Fibroblast of lung (primary cell): ENCODE measurements at regions not wholly inside any gene's neighbourhood (a gene's known extent, or its start where the extent isn't known, plus 50 kb on each side); places are given as distances from the start of the nearest gene placed in this dataset.

Experiments
- DNase-seq, 2 donors: peaks; one replicate each; pipeline versions ENCODE4 v3.0.0 to v3.0.0-alpha.2; 2010; ENCODE audit warnings: low read depth in 2 of 2
- H2AFZ ChIP-seq: 2 replicates; pipeline ENCODE4 v1.5.1; 2012; ENCODE audit warnings: low read length, control low read depth, inconsistent platforms
- H3K27ac ChIP-seq: 2 replicates; pipeline ENCODE4 v1.5.1; 2011; ENCODE audit warnings: low read length, control low read depth; ENCODE audit not compliant: insufficient read depth
- H3K27me3 ChIP-seq: 2 replicates; pipeline ENCODE4 v1.5.1; 2011; ENCODE audit warnings: mild to moderate bottlenecking, low read length; ENCODE audit not compliant: control insufficient read depth, insufficient read depth
- H3K36me3 ChIP-seq: 2 replicates; pipeline ENCODE4 v1.5.1; 2011; ENCODE audit warnings: low read length; ENCODE audit not compliant: control insufficient read depth, insufficient read depth
- H3K4me1 ChIP-seq: 2 replicates; pipeline ENCODE4 v1.5.1; 2011; ENCODE audit warnings: low read length; ENCODE audit not compliant: control insufficient read depth, insufficient read depth; ENCODE audit errors: extremely low read depth
- H3K4me2 ChIP-seq: 2 replicates; pipeline ENCODE4 v1.5.1; 2011; ENCODE audit warnings: low read length, control low read depth; ENCODE audit not compliant: insufficient read depth; ENCODE audit errors: extremely low read depth
- H3K4me3 ChIP-seq, 4 experiments: fragments of 200-600 bp in 1 of 4; sonication (generic) in 1 of 4; replicated peaks in 1 of 4; 2 replicates each; pipeline ENCODE4 v1.5.1; 2011 to 2016; ENCODE audit warnings: low read length in 4 of 4, low read depth in 3 of 4, mild to moderate bottlenecking in 3 of 4, control low read depth in 2 of 4, inconsistent platforms in 1 of 4, mixed read lengths in 1 of 4; ENCODE audit not compliant: insufficient read depth in 1 of 4; ENCODE audit errors: control extremely low read depth in 1 of 4
- H3K79me2 ChIP-seq: 2 replicates; pipeline ENCODE4 v1.5.1; 2012; ENCODE audit warnings: mild to moderate bottlenecking, low read length, inconsistent platforms; ENCODE audit not compliant: control insufficient read depth, insufficient read depth
- H3K9ac ChIP-seq: 2 replicates; pipeline ENCODE4 v1.5.1; 2011; ENCODE audit warnings: mild to moderate bottlenecking, low read length, control low read depth; ENCODE audit not compliant: insufficient read depth
- H3K9me3 ChIP-seq: 2 replicates; pipeline ENCODE4 v1.5.1; 2012; ENCODE audit warnings: low read depth, low read length; ENCODE audit not compliant: control insufficient read depth, insufficient read depth
- H4K20me1 ChIP-seq: 2 replicates; pipeline ENCODE4 v1.5.1; 2011; ENCODE audit warnings: low read length; ENCODE audit not compliant: control insufficient read depth, insufficient read depth; ENCODE audit errors: extremely low read depth
- CTCF ChIP-seq, 2 donors: IDR thresholded peaks in 1 of 2; conservative IDR thresholded peaks in 1 of 2; 1 replicate in 1 of 2; 2 replicates in 1 of 2; pipeline ENCODE4 v1.5.1; 2011 to 2012; ENCODE audit warnings: low read length in 2 of 2, control low read depth in 1 of 2, inconsistent platforms in 1 of 2, low read depth in 1 of 2, mild to moderate bottlenecking in 1 of 2
- EZH2 ChIP-seq: IDR thresholded peaks from 2 replicates; pipeline ENCODE4 v1.5.1; 2012; ENCODE audit warnings: low read length, control low read depth, mild to moderate bottlenecking; ENCODE audit errors: missing control alignments

- Histone ChIP-seq H3K27ac (no peak overlapping the region), H3K4me2 (no peak overlapping the region), H3K4me3 (no peak overlapping the region), H3K9ac (no peak overlapping the region), H3K4me1 (no peaks in the 10 kb centered on the region), H3K36me3 (no peaks in the 10 kb centered on the region), H2AFZ (no peak overlapping the region), H3K9me3 (no peaks in the 10 kb centered on the region), H4K20me1 (no peaks in the 10 kb centered on the region), H3K27me3 (no peaks in the 10 kb centered on the region), H3K79me2 (no peaks in the 10 kb centered on the region)
- no peak for DNase-seq
- no peak for TF ChIP-seq EZH2
- TF ChIP-seq CTCF (conservative IDR thresholded peaks at IDR 0.05 in 1 of 2, IDR thresholded peaks at IDR 0.05 in 1 of 2; ENCODE audit: low read depth in 1 of 2, low read length in 2 of 2), result no peak
These were observed 50.8 kb upstream of the CPOX start for GRCh38 chr3:98644168-98644567.

GRCh38 chr3:98645039-98645438 is 51.6 kb upstream of the CPOX start:
- Histone ChIP-seq H3K79me2 (no peaks in the 10 kb centered on the region), H4K20me1 (no peaks in the 10 kb centered on the region), H3K27ac (no peak overlapping the region), H3K36me3 (no peaks in the 10 kb centered on the region), H3K4me2 (no peak overlapping the region), H2AFZ (no peak overlapping the region), H3K9me3 (no peaks in the 10 kb centered on the region), H3K27me3 (no peaks in the 10 kb centered on the region), H3K9ac (no peak overlapping the region), H3K4me1 (no peaks in the 10 kb centered on the region), H3K4me3 (no peak overlapping the region)
- DNase-seq, result no peak
- no peak for TF ChIP-seq EZH2
- TF ChIP-seq CTCF (conservative IDR thresholded peaks at IDR 0.05 in 1 of 2, IDR thresholded peaks at IDR 0.05 in 1 of 2; ENCODE audit: low read depth in 1 of 2, low read length in 2 of 2), result no peak

- H3K27me3 ChIP-seq, result no peaks in the 10 kb centered on the region
- H3K9me3 ChIP-seq, result no peaks in the 10 kb centered on the region
- H3K9ac ChIP-seq, result no peak overlapping the region
- H3K4me1 ChIP-seq, result no peaks in the 10 kb centered on the region
- no peak overlapping the region for H3K4me2 ChIP-seq
- H4K20me1 ChIP-seq, result no peaks in the 10 kb centered on the region
- DNase-seq, result no peak
- H3K79me2 ChIP-seq, result no peaks in the 10 kb centered on the region
- TF ChIP-seq EZH2 (no peak), CTCF (conservative IDR thresholded peaks at IDR 0.05 in 1 of 2, IDR thresholded peaks at IDR 0.05 in 1 of 2; ENCODE audit: low read depth in 1 of 2, low read length in 2 of 2) (no peak)
- H3K36me3 ChIP-seq, result no peaks in the 10 kb centered on the region
- no peak overlapping the region for H3K27ac ChIP-seq
- H2AFZ ChIP-seq, result no peak overlapping the region
- H3K4me3 ChIP-seq, result no peak overlapping the region
These were observed 53.3 kb upstream of the CPOX start for GRCh38 chr3:98646680-98647079.
